H1 (cell line): ENCODE measurements at regions not wholly inside any gene's neighbourhood (a gene's known extent, or its start where the extent isn't known, plus 50 kb on each side); places are given as distances from the start of the nearest gene placed in this dataset.

ENCODE experiments used
- CTCF ChIA-PET: fragments of 300-600 bp; sonication (Branson Sonifier 250); formaldehyde crosslinking; loops from one replicate; lab custom pipeline; 2021; ENCODE audit not compliant: partially characterized antibody; lab: Charles Lee
- POLR2A ChIA-PET: fragments of 300-600 bp; sonication (Branson Sonifier 250); formaldehyde crosslinking; loops from one replicate; lab custom pipeline; 2021; ENCODE audit warnings: inconsistent platforms; ENCODE audit not compliant: partially characterized antibody; lab: Charles Lee
- DNase-seq, 2 experiments: peaks; one replicate each; pipeline versions ENCODE4 v3.0.0 to v3.0.0-alpha.2; 2010 to 2022; ENCODE audit warnings: low spot score in 2 of 2, low read depth in 1 of 2, mixed read lengths in 1 of 2
- FAIRE-seq: peaks from 2 replicates; lab custom pipeline; 2011; peaks lifted over from hg19 to GRCh38; lab: Jason Lieb, UNC
- H2AFZ ChIP-seq: 2 replicates; pipeline ENCODE4 v1.8.1; 2012; ENCODE audit warnings: low read length, inconsistent platforms
- H2AK5ac ChIP-seq: 2 replicates; pipeline ENCODE4 v1.6.1; 2013; ENCODE audit warnings: low read depth, low read length
- H2BK120ac ChIP-seq: replicated peaks from 2 replicates; pipeline ENCODE3; 2013; ENCODE audit warnings: low read depth, low read length, inconsistent platforms
- H2BK12ac ChIP-seq: 2 replicates; pipeline ENCODE4 v1.6.1; 2013; ENCODE audit warnings: low read depth, low read length
- H2BK15ac ChIP-seq: 2 replicates; pipeline ENCODE4 v1.6.1; 2013; ENCODE audit warnings: low read length
- H2BK20ac ChIP-seq: 2 replicates; pipeline ENCODE4 v1.6.1; 2013; ENCODE audit warnings: low read length
- H2BK5ac ChIP-seq: 2 replicates; pipeline ENCODE4 v1.6.1; 2013; ENCODE audit warnings: low read depth, low read length
- H3K14ac ChIP-seq: 2 replicates; pipeline ENCODE4 v1.6.1; 2013; ENCODE audit warnings: inconsistent platforms; ENCODE audit not compliant: insufficient read length
- H3K18ac ChIP-seq: 2 replicates; pipeline ENCODE4 v1.6.1; 2013; ENCODE audit warnings: low read length; ENCODE audit errors: extremely low read depth
- H3K23ac ChIP-seq: 2 replicates; pipeline ENCODE4 v1.6.1; 2013; ENCODE audit warnings: inconsistent platforms; ENCODE audit not compliant: insufficient read length
- H3K23me2 ChIP-seq: 2 replicates; pipeline ENCODE4 v1.6.1; 2013; ENCODE audit warnings: low read depth, low read length
- H3K27ac ChIP-seq: 2 replicates; pipeline ENCODE4 v1.6.1; 2011; ENCODE audit warnings: low read depth, low read length, inconsistent platforms
- H3K27me3 ChIP-seq, 4 experiments: replicated peaks in 1 of 4; 1 replicate in 1 of 4; 2 replicates in 3 of 4; pipeline versions ENCODE4 v1.6.1 to v1.8.1; 2011 to 2013; ENCODE audit warnings: low read length in 3 of 4, mild to moderate bottlenecking in 3 of 4, inconsistent platforms in 2 of 4, mixed read lengths in 2 of 4, moderate library complexity in 1 of 4; ENCODE audit not compliant: control insufficient read depth in 3 of 4, insufficient read depth in 3 of 4; ENCODE audit errors: extremely low read depth in 1 of 4
- H3K36me3 ChIP-seq, 4 experiments: 2 replicates each; pipeline versions ENCODE4 v1.6.1 to v1.8.1; 2011 to 2013; ENCODE audit warnings: mild to moderate bottlenecking in 4 of 4, low read length in 3 of 4, moderate library complexity in 2 of 4, control low read depth in 1 of 4, inconsistent platforms in 1 of 4; ENCODE audit not compliant: insufficient read depth in 4 of 4, control insufficient read depth in 2 of 4
- H3K4ac ChIP-seq: replicated peaks from 2 replicates; pipeline ENCODE3; 2013; ENCODE audit warnings: low read length, low read depth, mixed read lengths, inconsistent platforms; ENCODE audit not compliant: insufficient read length
- H3K4me1 ChIP-seq, 4 experiments: replicated peaks in 1 of 4; 1 replicate in 1 of 4; 2 replicates in 3 of 4; pipeline versions ENCODE4 v1.6.1 to v1.8.1; 2011 to 2013; ENCODE audit warnings: low read length in 3 of 4, inconsistent platforms in 2 of 4, mixed read lengths in 1 of 4; ENCODE audit not compliant: insufficient read depth in 4 of 4, control insufficient read depth in 3 of 4
- H3K4me2 ChIP-seq, 2 experiments: 2 replicates each; pipeline versions ENCODE4 v1.6.1 to v1.8.1; 2011 to 2013; ENCODE audit warnings: low read depth in 2 of 2, low read length in 2 of 2, control low read depth in 1 of 2, inconsistent platforms in 1 of 2, mild to moderate bottlenecking in 1 of 2; ENCODE audit not compliant: insufficient read depth in 1 of 2
- H3K4me3 ChIP-seq, 4 experiments: fragments of 200-600, 300-600 bp in 1 of 4; sonication (generic), shearing (Covaris generic), sonication (Bioruptor Twin) in 1 of 4; 2 replicates each; pipeline versions ENCODE4 v1.5.1 to v1.8.1; 2011 to 2016; ENCODE audit warnings: low read length in 4 of 4, low read depth in 3 of 4, control low read depth in 2 of 4, inconsistent platforms in 2 of 4, mild to moderate bottlenecking in 2 of 4, mixed read lengths in 1 of 4, moderate library complexity in 1 of 4; ENCODE audit not compliant: insufficient read depth in 2 of 4; ENCODE audit errors: extremely low read depth in 1 of 4
- H3K56ac ChIP-seq: replicated peaks from 2 replicates; pipeline ENCODE3; 2013; ENCODE audit warnings: low read depth, mild to moderate bottlenecking, mixed read lengths, low read length, inconsistent platforms; ENCODE audit not compliant: insufficient read length
- H3K79me1 ChIP-seq: 2 replicates; pipeline ENCODE4 v1.6.1; 2013; ENCODE audit warnings: low read depth, low read length, control low read depth
- H3K79me2 ChIP-seq, 2 experiments: 2 replicates each; pipeline versions ENCODE4 v1.6.1 to v1.8.1; 2012 to 2013; ENCODE audit warnings: low read length in 2 of 2, mild to moderate bottlenecking in 2 of 2, inconsistent platforms in 1 of 2; ENCODE audit not compliant: insufficient read depth in 2 of 2, control insufficient read depth in 1 of 2
- H3K9ac ChIP-seq, 4 experiments: replicated peaks in 1 of 4; 1 replicate in 1 of 4; 2 replicates in 3 of 4; pipeline versions ENCODE4 v1.6.1 to v1.8.1; 2011 to 2013; ENCODE audit warnings: low read depth in 3 of 4, low read length in 3 of 4, control low read depth in 2 of 4, mild to moderate bottlenecking in 2 of 4, moderate library complexity in 2 of 4, inconsistent platforms in 1 of 4; ENCODE audit errors: extremely low read depth in 1 of 4
- H3K9me3 ChIP-seq, 2 experiments: 2 replicates each; pipeline versions ENCODE4 v1.6.1 to v1.8.1; 2012 to 2013; ENCODE audit warnings: mild to moderate bottlenecking in 2 of 2, moderate library complexity in 2 of 2, control low read depth in 1 of 2, inconsistent platforms in 1 of 2, low read depth in 1 of 2, low read length in 1 of 2, mixed read lengths in 1 of 2; ENCODE audit not compliant: insufficient read depth in 2 of 2
- H4K20me1 ChIP-seq, 2 experiments: replicated peaks in 1 of 2; 2 replicates each; pipeline versions ENCODE3 to v1.8.1; 2011 to 2013; ENCODE audit warnings: inconsistent platforms in 2 of 2, low read length in 2 of 2, mild to moderate bottlenecking in 1 of 2; ENCODE audit not compliant: insufficient read depth in 2 of 2, control insufficient read depth in 1 of 2
- H4K5ac ChIP-seq: 2 replicates; pipeline ENCODE4 v1.6.1; 2013; ENCODE audit warnings: low read length, low read depth, mixed read lengths, inconsistent platforms; ENCODE audit not compliant: insufficient read length
- H4K8ac ChIP-seq: 2 replicates; pipeline ENCODE4 v1.8.0; 2013; ENCODE audit warnings: mild to moderate bottlenecking, moderate library complexity, low read length, inconsistent platforms; ENCODE audit not compliant: insufficient read depth; ENCODE audit errors: extremely low read depth
- H4K91ac ChIP-seq: replicated peaks from 2 replicates; pipeline ENCODE3; 2013; ENCODE audit warnings: low read length, mixed read lengths, inconsistent platforms; ENCODE audit not compliant: insufficient read length
- BCL11A ChIP-seq, 2 experiments: IDR thresholded peaks; one replicate each; pipeline ENCODE4 v1.6.1; 2011; ENCODE audit warnings: low read depth in 2 of 2, low read length in 2 of 2, mild to moderate bottlenecking in 2 of 2
- CBX5 ChIP-seq: fragments of 300-800, 300-1000 bp; sonication (generic); IDR thresholded peaks from 2 replicates; pipeline ENCODE4 v1.7.1; 2016; ENCODE audit warnings: antibody characterized with exemption, low read length, low read depth
- EGR1 ChIP-seq: IDR thresholded peaks from 2 replicates; pipeline ENCODE4 v1.6.1; 2011; ENCODE audit warnings: low read depth, low read length, borderline replicate concordance
- HDAC6 ChIP-seq: IDR thresholded peaks from one replicate; pipeline ENCODE4 v1.7.1; 2012; ENCODE audit warnings: low read depth, mild to moderate bottlenecking, inconsistent platforms, low read length, moderate library complexity
- MAFK ChIP-seq: IDR thresholded peaks from 2 replicates; pipeline ENCODE4 v1.6.1; 2012; ENCODE audit warnings: low read depth, mild to moderate bottlenecking, improper control_type of control experiment, low read length
- NRF1 ChIP-seq: IDR thresholded peaks from 2 replicates; pipeline ENCODE4 v1.6.1; 2011; ENCODE audit warnings: mild to moderate bottlenecking, low read depth, low read length, improper control_type of control experiment
- POLR2A ChIP-seq, 2 experiments: IDR thresholded peaks; 1 replicate in 1 of 2; 2 replicates in 1 of 2; pipeline ENCODE4 v1.6.1; 2011; ENCODE audit warnings: low read depth in 2 of 2, low read length in 2 of 2, mild to moderate bottlenecking in 2 of 2; ENCODE audit errors: control extremely low read depth in 1 of 2
- RBBP5 ChIP-seq: IDR thresholded peaks from 2 replicates; pipeline ENCODE4 v1.7.1; 2012; ENCODE audit warnings: low read depth, mild to moderate bottlenecking, inconsistent platforms, low read length, moderate library complexity, borderline replicate concordance
- RFX5 ChIP-seq: IDR thresholded peaks from 2 replicates; pipeline ENCODE4 v1.6.1; 2011; ENCODE audit warnings: low read depth, low read length, improper control_type of control experiment, borderline replicate concordance
- RNF2 ChIP-seq: fragments of 200-900, 300-1000 bp; sonication (generic); IDR thresholded peaks from 2 replicates; pipeline ENCODE4 v1.7.1; 2016; ENCODE audit warnings: borderline replicate concordance, low read depth, mild to moderate bottlenecking, antibody characterized with exemption, low read length; ENCODE audit not compliant: poor library complexity, severe bottlenecking; ENCODE audit errors: missing control alignments
- RXRA ChIP-seq: IDR thresholded peaks from 2 replicates; pipeline ENCODE4 v1.6.1; 2011; ENCODE audit warnings: low read depth, mild to moderate bottlenecking, low read length, moderate library complexity; ENCODE audit not compliant: insufficient read depth
- SAP30 ChIP-seq: fragments of 300-600 bp; sonication (generic); IDR thresholded peaks from 2 replicates; pipeline ENCODE4 v1.7.1; 2012; ENCODE audit warnings: low read length, moderate library complexity, mild to moderate bottlenecking, inconsistent platforms; ENCODE audit not compliant: insufficient read depth, insufficient replicate concordance
- SIN3A ChIP-seq, 2 experiments: IDR thresholded peaks in 1 of 2; conservative IDR thresholded peaks in 1 of 2; 2 replicates each; pipeline ENCODE4 v1.6.1; 2011 to 2012; ENCODE audit warnings: low read length in 2 of 2, improper control_type of control experiment in 1 of 2, low read depth in 1 of 2, mild to moderate bottlenecking in 1 of 2
- SIRT6 ChIP-seq: IDR thresholded peaks from one replicate; pipeline ENCODE4 v1.7.1; 2012; ENCODE audit warnings: low read length, inconsistent platforms
- SP4 ChIP-seq: IDR thresholded peaks from 2 replicates; pipeline ENCODE4 v1.6.1; 2012; ENCODE audit warnings: low read length, inconsistent platforms
- TCF12 ChIP-seq: IDR thresholded peaks from 2 replicates; pipeline ENCODE4 v1.6.1; 2011; ENCODE audit warnings: low read depth, mild to moderate bottlenecking, low read length
- WGBS, 2 experiments: shearing (Covaris generic) in 1 of 2; methylation state at CpG; one replicate each; pipeline versions ENCODE4 v1.1.6 to v1.1.7; 2013 to 2015; ENCODE audit warnings: low lambda C conversion rate in 2 of 2, mixed read lengths in 2 of 2, inconsistent platforms in 1 of 2, low coverage in 1 of 2, missing lambda C conversion rate in 1 of 2; ENCODE audit not compliant: insufficient replicate concordance in 2 of 2, insufficient coverage in 1 of 2, insufficient read length in 1 of 2; ENCODE audit errors: extremely low coverage in 1 of 2, missing lambda C conversion rate in 1 of 2; 5-methylcytosine and 5-hydroxymethylcytosine counted together

DNA sequence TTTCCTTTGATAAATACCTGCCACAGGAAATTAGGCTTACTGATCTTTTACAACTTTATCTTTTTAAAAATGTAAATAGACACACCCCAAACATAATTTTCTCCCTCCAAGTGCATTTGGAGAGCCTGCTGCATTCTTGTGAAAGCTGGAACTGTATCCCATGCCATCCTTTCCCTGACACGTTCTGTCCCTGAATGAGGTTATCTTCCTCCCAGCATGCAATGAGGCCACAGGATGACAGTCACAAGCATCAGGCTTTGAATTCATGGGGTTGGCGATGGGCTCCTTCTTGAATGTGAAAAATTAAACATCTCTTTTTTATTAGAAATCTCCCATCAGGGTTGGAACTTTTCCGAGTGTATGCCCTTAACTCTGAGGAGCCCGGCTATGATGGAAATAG, 77.8 kb downstream of the CTAGE1 start:
- no peaks in the 10 kb centered on the region for H3K9me3 ChIP-seq
- no peak overlapping the region for H3K9ac ChIP-seq
- no peak overlapping the region for H3K4me3 ChIP-seq
- no peak overlapping the region for H4K5ac ChIP-seq
- H2BK120ac ChIP-seq, result no peak overlapping the region
- no peaks in the 10 kb centered on the region for H4K20me1 ChIP-seq
- H3K79me2 ChIP-seq, result no peaks in the 10 kb centered on the region
- H2AFZ ChIP-seq, result no peak overlapping the region
- H3K4me1 ChIP-seq, result no peaks in the 10 kb centered on the region
- H4K91ac ChIP-seq, result no peak overlapping the region
- POLR2A ChIA-PET, result no interaction called here
- H3K14ac ChIP-seq, result no peak overlapping the region
- H3K4ac ChIP-seq, result no peak overlapping the region
- H3K23ac ChIP-seq, result no peak overlapping the region
- no peaks in the 10 kb centered on the region for H3K36me3 ChIP-seq
- H3K56ac ChIP-seq, result no peak overlapping the region
- FAIRE-seq (no peak), DNase-seq (no peak)
- no peak overlapping the region for H4K8ac ChIP-seq
- H3K27me3 ChIP-seq, result peaks cover 0 to 5% (median 0%) of the 10 kb centered on the region in 4 experiments; a peak in 3 of 7 replicates
- H2BK15ac ChIP-seq, result no peak overlapping the region
- no peak overlapping the region for H3K27ac ChIP-seq
- CTCF ChIA-PET, result no interaction called here
- H3K4me2 ChIP-seq, result no peak overlapping the region
- no peak overlapping the region for H2BK5ac ChIP-seq
- H2BK12ac ChIP-seq, result no peak overlapping the region
- 88% methylated on average over 4 of the region's 4 CpGs; no CpG with 5 or more reads in 1 of the 2 experiments for WGBS, 2 experiments
- no peak overlapping the region for H2AK5ac ChIP-seq
- H2BK20ac ChIP-seq, result no peak overlapping the region
- H3K23me2 ChIP-seq, result no peaks in the 10 kb centered on the region
- H3K18ac ChIP-seq, result no peak overlapping the region
- no peaks in the 10 kb centered on the region for H3K79me1 ChIP-seq
- TF ChIP-seq RFX5, result no peak
- TF ChIP-seq SP4, result no peak
- no peak for TF ChIP-seq POLR2A (IDR thresholded peaks at IDR 0.05; ENCODE audit: control extremely low read depth in 1 of 2, low read depth in 2 of 2, low read length in 2 of 2)
- no peak for TF ChIP-seq MAFK
- no peak for TF ChIP-seq SIN3A (conservative IDR thresholded peaks at IDR 0.05 in 1 of 2, IDR thresholded peaks at IDR 0.05 in 1 of 2; ENCODE audit: low read depth in 1 of 2, low read length in 2 of 2)
- TF ChIP-seq RBBP5, result no peak
- TF ChIP-seq EGR1, result no peak
- TF ChIP-seq CBX5, result no peak
- TF ChIP-seq RXRA, result no peak
- TF ChIP-seq HDAC6, result no peak
- no peak for TF ChIP-seq SAP30
- TF ChIP-seq TCF12, result no peak
- TF ChIP-seq NRF1, result no peak
- TF ChIP-seq BCL11A (IDR thresholded peaks at IDR 0.05; ENCODE audit: low read depth in 2 of 2, low read length in 2 of 2), result no peak
- TF ChIP-seq SIRT6, result no peak
- no peak for TF ChIP-seq RNF2
